ENCODE measurements at regions not wholly inside any gene's neighbourhood (a gene's known extent, or its start where the extent isn't known, plus 50 kb on each side); places are given as distances from the start of the nearest gene placed in this dataset.
A peak's percentile ranks its signal among the peaks of the same experiment; 100 is the strongest.

DNA sequence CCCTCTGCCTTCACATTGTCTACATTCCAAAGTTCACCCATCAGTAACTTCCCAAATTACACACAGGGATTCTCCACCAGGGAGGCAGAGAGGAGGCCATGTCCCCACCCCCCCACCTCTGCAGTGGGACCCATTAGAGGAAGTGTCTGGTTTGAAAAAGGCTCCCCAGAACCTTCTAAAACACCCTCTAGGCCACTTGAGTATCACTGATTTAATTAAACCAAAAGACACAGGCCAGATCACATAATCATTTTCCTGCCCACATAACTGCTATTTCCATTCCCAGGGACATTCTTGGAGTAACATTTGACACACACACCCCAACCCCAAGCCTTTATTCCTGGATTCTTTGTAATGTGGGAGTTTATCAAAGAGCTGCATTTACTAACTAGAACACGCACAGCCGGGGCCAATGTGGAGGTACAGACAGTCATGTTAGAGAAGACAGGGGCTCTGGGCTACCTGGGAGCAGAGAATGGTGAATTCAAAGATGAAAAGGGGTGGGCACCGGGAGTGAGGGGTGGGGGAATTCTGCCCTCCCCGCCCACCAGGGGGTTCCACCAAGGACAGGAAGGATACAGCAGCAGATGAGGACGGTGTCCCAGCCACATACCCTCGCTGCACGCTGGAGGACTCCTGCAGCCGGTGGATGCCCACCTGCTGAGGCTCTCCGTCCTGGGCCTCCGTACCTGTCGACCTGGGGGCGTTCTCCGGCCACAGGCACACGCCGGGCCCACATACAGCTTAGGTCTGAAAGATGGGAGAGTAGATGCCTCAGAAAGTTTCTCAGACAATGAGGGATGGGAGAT, 201.4 kb upstream of the CTNNB1 start:
- no peak for DNase-seq

DNA sequence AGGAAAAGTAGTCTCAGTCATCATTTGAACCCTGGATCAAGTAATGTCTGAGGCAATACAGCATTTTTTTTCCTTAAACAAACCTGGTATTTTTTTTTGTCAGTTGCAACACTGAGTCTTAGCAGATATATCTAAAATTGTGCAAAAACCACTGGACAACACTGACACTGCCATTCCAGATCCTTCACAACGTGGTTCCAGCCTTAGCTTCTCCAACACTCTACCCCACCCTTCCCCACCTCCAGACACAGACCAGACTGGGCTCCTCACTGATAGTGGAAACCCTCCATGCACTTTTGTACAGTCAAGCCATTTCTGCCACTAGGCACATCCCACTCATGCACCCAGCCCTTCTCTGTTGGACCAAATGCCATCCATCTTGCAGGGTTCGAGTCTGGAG, 199.6 kb upstream of the CTNNB1 start:
- no peak for DNase-seq

DNA sequence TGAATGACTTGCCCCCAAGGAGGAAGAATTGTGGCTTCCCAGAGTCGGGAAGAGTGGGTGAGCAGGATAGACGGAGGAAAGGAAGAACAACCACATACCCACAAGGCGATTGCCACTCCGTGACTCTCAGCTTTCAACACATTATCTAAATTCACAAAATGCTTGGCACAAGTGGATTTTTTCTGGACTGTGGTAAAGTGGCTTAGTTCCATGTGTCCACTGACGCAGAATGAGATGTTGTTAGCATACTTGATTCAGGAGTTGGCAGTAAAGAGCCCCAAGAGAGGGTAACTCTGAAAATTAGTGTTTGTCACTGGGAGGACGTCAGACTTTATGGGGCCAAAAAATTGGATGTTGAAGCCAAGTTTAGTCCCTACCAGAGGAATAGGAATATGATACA, 198.8 kb upstream of the CTNNB1 start:
- no peak for DNase-seq

DNA sequence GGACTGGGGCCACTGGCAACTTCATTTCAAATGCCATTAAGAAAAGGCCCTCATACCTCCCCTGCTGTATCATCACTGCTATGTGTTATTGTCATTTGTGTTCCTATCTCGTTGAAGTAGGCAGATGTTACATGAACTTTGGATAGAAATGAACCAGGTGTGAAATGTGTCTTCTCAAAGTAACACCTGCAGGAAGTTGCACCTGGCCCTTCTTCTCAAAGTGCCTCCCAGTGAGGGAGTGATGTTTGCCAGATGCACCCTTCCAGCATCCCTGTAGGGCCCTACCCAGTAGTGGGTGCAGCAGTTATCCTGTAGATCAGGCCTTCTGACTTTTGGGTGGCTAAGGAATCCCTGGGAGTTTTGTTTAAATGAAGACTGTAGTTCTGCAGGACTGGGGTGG, 197.7 kb upstream of the CTNNB1 start:
- no peak for DNase-seq

DNA sequence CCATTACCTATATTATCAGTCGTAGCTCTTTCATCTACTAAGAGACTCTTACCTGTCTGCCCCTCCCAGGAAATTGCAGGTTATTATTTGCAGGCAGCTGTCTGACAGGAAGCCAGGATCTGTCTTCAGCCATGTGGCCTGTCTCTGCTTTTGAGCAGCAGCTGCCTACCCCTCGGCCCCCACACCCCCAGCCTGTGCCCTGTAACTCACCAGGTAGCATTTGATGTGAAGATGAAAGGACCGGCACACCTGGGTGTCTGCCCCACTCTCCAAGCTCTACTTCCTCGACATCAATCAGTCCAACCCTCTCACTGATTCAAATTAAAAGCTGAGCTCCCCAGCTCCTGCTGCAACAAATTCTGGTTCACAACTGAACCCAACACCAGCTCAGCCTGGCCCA, 197.2 kb upstream of the CTNNB1 start:
- DNase-seq: no peak

DNA sequence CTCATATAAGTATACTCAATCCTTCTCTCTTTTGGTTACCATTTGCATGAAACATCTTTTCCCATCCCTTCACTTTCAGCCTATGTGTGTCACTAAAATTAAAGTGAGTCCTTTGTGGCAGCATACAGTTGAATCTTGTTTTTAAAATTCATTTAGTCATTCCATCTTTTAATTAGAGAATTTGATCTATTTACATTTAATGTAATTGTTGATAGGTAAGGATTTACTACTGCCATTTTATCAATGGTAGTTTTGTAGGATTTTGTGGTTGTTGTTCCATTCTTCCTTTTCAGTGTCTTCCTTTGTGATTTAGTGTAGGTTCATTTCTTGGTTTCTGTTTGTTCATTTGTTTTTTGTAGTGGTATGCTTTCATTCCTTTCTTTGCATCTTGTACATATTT, 191.9 kb upstream of the CTNNB1 start:
- no peak for DNase-seq

DNA sequence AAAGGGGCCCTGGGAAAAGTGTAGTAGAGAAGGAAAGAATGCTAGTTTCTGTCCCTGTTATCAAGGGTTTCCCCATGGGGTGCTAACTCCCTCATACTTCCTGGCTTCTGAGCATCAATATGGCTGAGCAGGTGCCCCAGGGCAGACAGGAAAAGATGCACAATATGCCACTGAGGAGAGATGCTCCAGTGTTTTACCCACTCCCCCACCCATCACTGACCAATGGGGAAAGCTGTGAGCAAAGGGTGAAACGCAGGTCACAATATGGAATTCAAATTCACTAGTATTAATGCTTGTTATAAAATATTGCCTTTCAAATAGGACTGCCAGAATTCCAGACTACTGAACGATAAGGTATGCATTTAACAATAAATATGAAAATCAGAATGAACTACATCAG, 187.5 kb upstream of the CTNNB1 start:
- DNase-seq: no peak

DNA sequence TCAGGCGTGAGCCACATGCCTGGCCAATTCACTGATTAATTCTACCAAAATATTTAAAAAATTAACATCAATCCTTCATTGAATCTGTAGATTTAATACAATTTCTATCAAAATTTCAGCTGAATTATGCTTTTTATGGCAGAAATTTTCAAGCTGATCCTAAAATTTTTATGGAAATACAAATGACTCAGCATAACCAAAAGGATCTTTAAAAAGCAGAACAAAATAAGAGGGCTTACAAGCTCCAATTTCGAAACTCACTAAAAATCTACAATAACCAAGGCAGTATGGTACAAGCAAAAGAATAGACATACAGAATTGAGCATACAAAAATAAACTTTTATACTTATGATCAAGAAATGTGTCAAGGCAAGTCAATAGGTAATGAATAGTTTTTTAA, 180.4 kb upstream of the CTNNB1 start:
- no peak for DNase-seq

DNA sequence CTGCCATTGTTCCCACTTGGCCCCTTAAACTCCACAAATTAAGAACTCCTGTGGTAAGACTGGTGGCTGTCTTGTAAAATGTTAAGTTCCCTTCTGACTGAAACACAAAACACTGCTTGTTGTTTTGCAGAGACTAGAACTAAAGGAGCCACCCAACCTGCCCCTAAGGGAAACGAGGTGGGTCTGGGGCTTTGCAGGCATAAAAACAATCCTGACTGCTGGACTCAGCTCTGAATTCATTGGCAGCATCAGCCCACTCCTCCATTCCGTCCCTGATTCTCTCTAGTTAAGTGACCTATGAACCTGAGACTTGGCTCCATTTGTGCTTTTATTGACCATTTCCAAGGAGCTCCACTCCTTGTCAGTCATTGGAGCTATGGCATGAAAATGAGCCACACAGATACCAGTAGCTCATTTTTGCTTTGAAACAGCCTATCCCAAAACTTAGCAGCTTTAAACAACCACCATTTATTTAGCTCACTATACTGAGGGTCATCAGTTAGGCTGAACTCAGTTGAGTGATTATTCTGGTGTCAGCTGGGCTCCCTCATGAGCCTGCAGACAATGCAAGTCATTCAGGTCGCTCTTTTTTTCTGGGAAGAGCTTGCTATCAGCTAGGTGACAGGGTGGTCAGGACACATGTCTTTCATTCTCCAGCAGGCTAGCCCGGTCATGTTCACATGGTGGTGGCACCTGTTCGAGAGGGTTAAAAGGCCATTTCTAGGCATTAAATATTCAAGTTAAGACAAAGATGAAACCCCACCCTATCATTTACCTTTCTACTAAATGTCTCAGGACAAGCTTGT, 175.1 kb upstream of the CTNNB1 start:
- DNase-seq: no peak

DNA sequence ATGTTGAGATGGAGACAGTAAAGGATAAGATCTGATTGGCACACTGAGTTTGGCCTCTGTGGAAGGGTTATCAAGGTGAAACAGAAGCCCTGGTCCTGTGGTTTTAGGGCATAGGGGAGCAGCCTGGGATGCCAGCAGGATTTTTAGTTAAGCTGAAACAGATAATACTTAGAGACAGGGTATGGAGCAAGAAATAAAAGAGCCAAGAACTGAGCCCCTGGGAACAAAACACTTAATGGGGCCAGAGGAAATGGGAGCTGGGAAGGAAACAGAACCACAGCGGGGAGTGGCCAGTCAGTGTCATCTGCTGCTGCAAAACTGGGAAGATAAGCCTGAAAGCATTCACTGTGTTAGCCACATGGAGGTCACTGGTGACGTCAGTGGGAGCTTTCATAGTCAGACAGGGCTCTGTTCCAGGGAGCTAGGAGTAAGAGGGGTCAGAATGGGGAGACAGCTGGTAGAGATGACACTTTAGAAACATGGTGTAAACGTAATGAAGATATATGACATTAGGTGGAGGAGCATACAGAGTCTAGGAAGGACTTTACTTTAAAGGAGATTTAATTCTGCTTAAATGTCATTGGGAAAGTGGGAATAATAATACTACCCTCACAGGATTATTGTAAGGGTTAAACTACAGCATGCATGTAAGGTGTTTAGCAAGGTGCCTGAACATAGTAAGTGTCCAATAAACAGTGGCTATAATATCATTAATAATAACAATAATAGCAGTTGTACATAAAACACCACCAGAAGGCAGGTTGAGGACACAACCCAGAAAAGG, 172.7 kb upstream of the CTNNB1 start:
- peak; percentile 54 for DNase-seq

DNA sequence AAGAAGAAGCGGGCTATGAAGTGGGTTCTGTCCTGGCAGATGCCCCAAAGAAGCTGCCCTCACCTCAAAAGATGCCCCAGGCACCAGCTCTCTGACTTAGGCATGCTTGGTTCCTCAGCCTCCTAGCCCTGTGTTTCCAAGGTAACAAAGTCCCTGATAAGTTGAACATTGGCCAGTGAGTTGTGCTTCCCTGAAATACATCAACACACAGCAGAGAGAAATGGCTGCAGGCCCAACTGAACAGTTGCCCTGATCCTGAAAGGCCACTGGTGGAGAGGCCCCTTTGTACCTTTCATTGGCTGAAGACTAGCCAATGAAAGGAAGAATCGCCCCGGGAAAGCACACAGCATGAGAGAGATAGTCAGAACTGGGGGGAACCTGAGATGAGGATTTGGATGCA, 169.9 kb upstream of the CTNNB1 start:
- no peak for DNase-seq

DNA sequence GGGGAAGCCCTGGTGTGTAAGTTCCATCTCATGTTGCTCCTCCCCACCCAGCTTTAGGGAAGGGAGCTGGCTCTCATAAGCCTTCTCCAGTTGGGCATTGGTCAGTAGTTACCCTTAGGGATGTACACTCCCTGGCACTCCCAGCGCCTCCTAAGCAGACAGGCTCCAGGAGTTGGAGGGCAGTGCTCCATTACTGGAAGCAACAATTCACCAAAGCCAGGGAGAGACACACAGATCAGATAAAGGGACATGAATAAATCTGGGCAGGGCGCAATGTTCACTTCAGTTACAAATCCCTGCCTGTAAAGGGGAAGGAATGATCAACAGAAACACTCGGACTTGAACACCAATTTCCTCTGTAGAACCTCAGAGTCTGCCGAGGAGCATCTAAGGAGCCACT, 169.1 kb upstream of the CTNNB1 start:
- DNase-seq: no peak

DNA sequence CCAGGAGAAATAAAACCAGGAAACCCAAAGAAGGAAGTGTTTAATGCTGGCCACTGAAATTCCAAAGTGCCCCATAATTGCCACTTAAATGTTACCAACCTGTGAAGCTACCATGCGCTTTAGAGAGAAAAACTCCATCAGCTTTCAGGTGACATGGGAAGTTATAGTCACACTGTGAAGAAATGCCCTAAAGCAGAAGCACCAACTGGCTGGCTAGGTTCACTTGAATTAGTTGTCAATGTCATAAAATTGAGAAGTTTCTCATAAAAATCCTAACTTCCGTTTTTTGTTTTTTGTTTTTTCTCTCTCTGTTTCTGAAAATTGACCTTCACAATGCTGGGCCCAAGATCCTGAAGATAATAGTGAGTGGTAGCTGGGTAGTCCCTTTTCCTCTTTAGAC, 167.9 kb upstream of the CTNNB1 start:
- DNase-seq: no peak

DNA sequence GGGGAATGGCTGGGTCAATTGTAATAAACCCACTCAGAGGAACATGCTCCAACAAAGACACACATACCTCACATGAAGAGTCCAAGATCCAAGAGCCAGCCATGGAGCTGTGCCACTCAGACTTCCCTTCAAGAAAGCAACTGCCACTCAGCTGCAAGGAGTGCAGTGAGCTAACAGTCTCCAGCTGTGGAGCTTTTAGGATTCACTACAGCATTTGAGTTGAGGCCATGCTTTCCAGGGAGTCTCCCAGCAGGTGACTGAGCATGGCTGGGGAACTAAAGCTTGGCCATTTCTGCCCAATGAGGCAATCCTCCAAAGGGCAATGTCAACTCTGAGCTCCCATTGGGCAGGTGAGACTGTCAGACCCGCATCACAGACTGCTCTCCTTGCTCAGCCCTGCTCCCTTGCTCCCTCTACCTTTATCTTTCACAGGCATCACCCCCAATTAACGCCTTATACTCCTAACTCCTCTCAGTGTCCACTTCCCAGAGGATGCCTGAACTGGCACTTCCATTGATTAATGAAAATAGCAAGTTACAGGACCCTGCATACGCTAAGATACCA, 165.3 kb upstream of the CTNNB1 start:
- no peak for DNase-seq

DNA sequence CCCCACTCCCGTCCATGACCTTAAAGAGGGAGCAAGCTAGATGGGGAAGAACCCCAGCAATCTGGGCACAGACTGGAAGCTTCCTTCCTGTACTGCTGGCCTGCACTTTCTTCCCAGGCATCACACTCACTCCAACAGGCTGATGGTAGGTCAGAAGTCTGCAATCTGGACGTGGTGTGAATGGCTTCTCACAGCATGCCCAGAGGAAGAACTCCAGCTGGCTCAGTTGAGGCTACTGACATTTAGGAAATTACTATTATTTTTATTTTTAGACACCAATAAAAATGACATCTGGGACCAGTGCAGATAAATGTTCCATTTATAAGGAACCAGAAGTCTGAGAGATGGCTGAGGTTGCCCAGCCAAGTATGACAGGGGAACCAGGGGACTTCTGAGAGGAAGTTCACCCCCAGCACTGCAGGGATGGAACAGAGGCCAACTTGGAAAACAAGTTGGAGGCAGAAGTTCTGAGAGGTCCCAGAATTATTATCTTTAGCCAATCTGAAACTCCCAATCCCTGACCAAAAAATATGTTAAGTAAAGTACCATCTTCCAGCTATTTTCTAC, 163.8 kb upstream of the CTNNB1 start:
- DNase-seq: no peak

DNA sequence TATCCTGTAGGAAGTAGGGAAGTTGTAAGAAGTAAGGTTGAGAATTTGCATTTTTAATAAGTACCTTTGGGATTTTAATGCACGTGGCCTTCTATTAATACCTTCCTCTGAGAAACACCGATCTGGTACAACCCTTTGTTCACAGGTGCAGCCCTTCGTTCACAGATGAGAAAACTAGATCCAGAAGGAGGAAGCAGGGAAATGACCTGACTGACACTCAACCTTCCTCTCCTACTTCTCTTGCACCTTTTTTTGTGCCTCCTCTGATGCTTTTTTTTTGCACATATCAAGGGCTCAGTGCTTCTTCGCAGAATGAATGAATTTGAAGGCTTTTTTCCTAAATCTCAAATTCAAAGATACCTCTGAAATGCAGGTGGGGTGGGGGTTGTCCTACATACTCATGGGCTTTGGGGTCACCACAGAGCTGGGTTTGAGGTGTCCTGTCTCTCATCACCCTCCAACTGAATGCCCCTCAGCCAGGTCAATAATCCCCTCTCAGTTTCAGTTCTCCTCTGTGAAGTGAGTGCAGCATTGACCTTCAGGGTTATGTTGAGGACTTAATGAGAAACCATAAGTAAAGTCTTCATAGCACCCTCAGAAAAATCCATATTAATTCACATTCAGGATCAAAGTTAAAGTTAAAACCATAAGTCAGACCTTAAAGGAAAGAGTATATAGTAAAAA, 161.5 kb upstream of the CTNNB1 start:
- no peak for DNase-seq

DNA sequence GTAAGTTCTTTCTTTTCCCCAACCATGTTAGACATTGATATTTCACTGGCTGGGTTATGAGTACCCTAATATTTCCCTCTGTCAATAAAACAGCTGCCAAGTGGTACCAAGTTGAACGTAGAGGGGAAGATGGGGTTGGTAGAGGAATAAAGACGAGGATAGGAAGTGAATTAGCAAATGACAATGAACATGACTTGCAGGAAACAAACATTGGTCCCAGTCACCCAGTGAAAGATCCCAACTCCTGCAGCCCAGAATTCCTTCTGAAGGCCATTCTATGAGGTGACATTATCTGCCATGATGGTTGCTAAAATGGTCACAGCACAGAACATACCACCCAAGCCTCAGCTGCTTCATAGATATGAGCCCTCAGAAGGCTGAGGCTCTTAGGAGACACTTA, 159.0 kb upstream of the CTNNB1 start:
- DNase-seq: no peak

DNA sequence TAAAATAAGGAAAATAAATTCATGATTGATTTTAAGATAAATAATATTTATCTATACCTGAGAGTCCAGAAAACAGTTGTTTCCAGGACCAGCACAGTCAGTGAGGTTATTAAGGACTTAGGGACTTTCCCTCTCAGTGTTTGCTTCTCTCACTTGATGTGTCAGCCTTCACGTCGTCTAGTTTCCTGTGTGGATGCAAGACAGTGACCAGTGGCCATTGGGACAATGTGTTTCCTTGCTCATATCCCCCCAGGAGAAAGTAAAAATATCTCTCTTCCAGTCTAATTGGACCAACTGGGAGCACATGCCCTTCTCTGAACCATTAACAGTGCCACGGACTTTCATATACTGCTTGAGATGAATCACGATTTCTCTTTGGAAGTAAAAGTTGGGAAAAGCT, 157.8 kb upstream of the CTNNB1 start:
- DNase-seq: no peak

DNA sequence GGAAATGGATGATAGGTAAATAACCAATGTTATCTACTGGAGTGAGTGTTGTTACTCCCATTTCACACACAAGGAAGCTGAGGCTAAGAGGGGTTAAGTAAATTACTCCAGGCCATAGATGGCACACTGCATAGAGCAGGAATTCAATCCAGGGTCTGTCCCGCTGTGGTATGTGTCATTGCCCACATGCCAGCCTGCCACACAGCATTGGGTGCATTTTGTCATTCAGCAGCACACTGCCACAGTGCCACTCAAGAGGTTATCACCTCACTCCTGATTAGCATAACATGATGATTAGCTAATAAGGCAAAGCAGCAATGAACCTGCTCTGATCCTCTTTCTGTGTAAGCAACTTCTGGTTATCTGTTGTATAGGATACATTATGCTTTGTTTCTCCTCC, 157.4 kb upstream of the CTNNB1 start:
- no peak for DNase-seq

DNA sequence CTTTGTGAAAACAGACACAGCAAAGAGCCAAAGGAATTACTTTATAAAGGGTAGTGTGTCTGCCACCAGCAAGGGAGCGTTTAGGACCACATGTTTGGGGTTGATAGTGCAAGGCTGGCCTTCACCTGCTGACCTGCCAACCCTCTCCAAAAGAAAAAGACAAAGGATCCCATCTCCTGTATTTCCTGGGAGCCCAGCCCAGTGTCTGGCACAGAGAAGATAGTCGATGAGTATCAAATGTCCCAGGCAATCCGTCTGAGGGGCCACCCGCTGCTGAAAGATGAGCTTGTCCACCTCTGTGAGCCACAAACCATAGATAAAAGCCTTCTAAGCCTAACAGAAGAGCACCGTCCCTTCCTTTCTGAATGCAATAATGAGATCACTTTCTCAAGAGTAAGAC, 154.8 kb upstream of the CTNNB1 start:
- no peak for DNase-seq

DNA sequence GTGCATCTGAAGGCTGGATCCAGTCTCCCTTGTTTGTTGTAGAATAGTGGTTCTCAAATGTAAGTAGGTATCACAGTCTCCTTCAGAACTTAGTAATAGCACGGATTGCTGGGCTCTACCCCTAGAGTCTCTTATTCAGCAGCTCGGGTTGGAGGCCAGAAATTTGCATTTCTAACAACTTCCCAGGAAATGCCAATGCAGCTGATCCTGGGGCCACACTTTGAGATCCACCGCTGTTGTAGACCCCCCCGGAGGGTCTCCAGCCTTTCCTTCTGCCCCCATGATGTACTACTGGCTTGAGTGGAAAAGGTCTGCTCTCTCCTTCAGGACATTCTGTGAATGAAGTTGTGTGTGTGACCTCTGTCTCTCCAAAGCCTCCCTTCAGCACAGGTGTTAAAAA, 153.8 kb upstream of the CTNNB1 start:
- no peak for DNase-seq

DNA sequence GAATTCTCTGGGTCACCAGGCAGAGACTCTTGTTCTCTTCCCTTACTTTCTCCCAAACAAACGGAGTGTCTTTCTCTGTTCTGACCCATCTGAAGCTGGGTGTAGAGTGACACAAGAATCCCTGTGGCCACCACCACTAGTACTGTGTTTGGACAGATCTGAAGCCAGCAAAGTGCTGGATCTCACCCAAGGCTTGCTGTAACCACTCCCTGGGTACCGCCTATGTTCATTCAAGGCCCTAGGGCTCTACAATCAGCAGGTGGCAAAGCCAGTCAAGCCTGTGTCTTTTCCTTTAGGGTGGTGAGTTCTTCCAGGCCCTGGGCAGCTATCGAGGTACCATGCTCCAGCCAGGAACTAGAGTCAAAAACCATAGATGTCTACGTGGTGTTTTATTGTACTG, 149.2 kb upstream of the CTNNB1 start:
- DNase-seq: no peak

All from hematopoietic multipotent progenitor cell treated with erythropoietin and hydrocortisone succinate and interleukin-3 and kit ligand, for 6 days (in vitro differentiated cells).